HepG2 (cell line): ENCODE measurements at regions not wholly inside any gene's neighbourhood (a gene's known extent, or its start where the extent isn't known, plus 50 kb on each side); places are given as distances from the start of the nearest gene placed in this dataset.
"Not testable (repeated sequence)": the region's sequence is repeated elsewhere in the genome, so short reads cannot be mapped to it uniquely, and the experiment has no call there.

Experiments used
- ATAC-seq: fragments of 200-7000 bp; cut with Tn5 transposase; 3 replicates; pipeline ENCODE4 v1.9.1; 2020; ENCODE audit warnings: mild to moderate bottlenecking, moderate library complexity
- BruUV-seq: library from RNA; stranded (reverse); fragments of 400-500 nt; replicated peaks from 2 replicates; lab custom pipeline; 2021; lab: Mats Ljungman, UMichigan
- CTCF ChIA-PET: fragments of 300-600 bp; formaldehyde crosslinking; extraction: SDS; loops from one replicate; lab custom pipeline; 2021; ENCODE audit warnings: low total read pairs, inconsistent platforms, low intra/inter-chr PET ratio; lab: Yijun Ruan, JAX
- POLR2A ChIA-PET: fragments of 350-600 bp; sonication (Branson Sonifier 250); formaldehyde crosslinking; loops from one replicate; lab custom pipeline; 2020; ENCODE audit warnings: antibody characterized with exemption, inconsistent platforms; lab: Yijun Ruan, JAX
- DNase-seq: peaks from one replicate; pipeline ENCODE4 v3.0.0-alpha.2; 2015; ENCODE audit warnings: low spot score
- FAIRE-seq: peaks from 3 replicates; lab custom pipeline; 2011; peaks lifted over from hg19 to GRCh38; lab: Jason Lieb, UNC
- H2AFZ ChIP-seq: one replicate; pipeline ENCODE4 v1.6.1; 2011; ENCODE audit warnings: low read length, inconsistent platforms
- H3K27ac ChIP-seq: fragments of 300-600 bp; 3 replicates; pipeline ENCODE4 v1.8.0; 2011; ENCODE audit warnings: mixed run types, mild to moderate bottlenecking, mixed read lengths, low read length, inconsistent platforms; ENCODE audit not compliant: insufficient read depth; ENCODE audit errors: extremely low read length
- H3K27me3 ChIP-seq, 2 experiments: fragments of 200-600 bp in 1 of 2; 2 replicates in 1 of 2; 3 replicates in 1 of 2; pipeline versions ENCODE4 v1.6.0 to v1.8.0; 2011; ENCODE audit warnings: low read length in 2 of 2, mild to moderate bottlenecking in 2 of 2, moderate library complexity in 2 of 2, inconsistent platforms in 1 of 2; ENCODE audit not compliant: insufficient read depth in 2 of 2, control insufficient read depth in 1 of 2
- H3K36me3 ChIP-seq, 2 experiments: fragments of 200-600 bp in 1 of 2; replicated peaks in 1 of 2; 2 replicates in 1 of 2; 3 replicates in 1 of 2; pipeline versions ENCODE4 v1.5.1 to v1.8.0; 2011; ENCODE audit warnings: low read length in 2 of 2, inconsistent platforms in 1 of 2; ENCODE audit not compliant: insufficient read depth in 2 of 2, control insufficient read depth in 1 of 2
- H3K4me1 ChIP-seq: 2 replicates; pipeline ENCODE4 v1.5.1; 2012; ENCODE audit warnings: low read length, inconsistent platforms; ENCODE audit not compliant: insufficient read depth
- H3K4me2 ChIP-seq: 2 replicates; pipeline ENCODE4 v1.6.0; 2011; ENCODE audit warnings: low read depth, low read length, inconsistent platforms
- H3K4me3 ChIP-seq, 3 experiments: fragments of 200-600 bp in 1 of 3; sonication (generic), shearing (Covaris generic) in 1 of 3; replicated peaks in 1 of 3; 2 replicates each; pipeline ENCODE4 v1.5.1; 2011 to 2016; ENCODE audit warnings: low read length in 3 of 3, inconsistent platforms in 2 of 3, low read depth in 2 of 3, mild to moderate bottlenecking in 2 of 3, control low read depth in 1 of 3, mixed read lengths in 1 of 3; ENCODE audit not compliant: insufficient read depth in 1 of 3
- H3K79me2 ChIP-seq: one replicate; pipeline ENCODE4 v1.6.1; 2011; ENCODE audit warnings: low read length, inconsistent platforms; ENCODE audit not compliant: insufficient read depth
- H3K9ac ChIP-seq: 2 replicates; pipeline ENCODE4 v1.6.0; 2011; ENCODE audit warnings: mild to moderate bottlenecking, low read depth, low read length, inconsistent platforms; ENCODE audit not compliant: insufficient read depth
- H3K9me3 ChIP-seq: 2 replicates; pipeline ENCODE4 v1.5.1; 2012; ENCODE audit warnings: mild to moderate bottlenecking, low read length
- H4K20me1 ChIP-seq: 2 replicates; pipeline ENCODE4 v1.6.0; 2011; ENCODE audit warnings: inconsistent platforms, mild to moderate bottlenecking, low read length, moderate library complexity; ENCODE audit not compliant: insufficient read depth
- AKAP8 ChIP-seq: sonication (generic); formaldehyde crosslinking; IDR thresholded peaks from 2 replicates; pipeline ENCODE4 v1.5.1; 2020; ENCODE audit warnings: mild to moderate bottlenecking, missing genetic modification reagents
- MAFF ChIP-seq: IDR thresholded peaks from 2 replicates; pipeline ENCODE4 v1.6.1; 2011; ENCODE audit warnings: low read depth, low read length, improper control_type of control experiment
- MAFK ChIP-seq, 2 experiments: IDR thresholded peaks in 1 of 2; conservative IDR thresholded peaks in 1 of 2; 2 replicates each; pipeline ENCODE4 v1.6.1; 2011; ENCODE audit warnings: improper control_type of control experiment in 2 of 2, low read length in 2 of 2
- TAF1 ChIP-seq: sonication (generic); formaldehyde crosslinking; IDR thresholded peaks from 2 replicates; pipeline ENCODE4 v1.4.0; 2020; ENCODE audit warnings: missing genetic modification reagents
- WGBS: methylation state at CpG from one replicate; pipeline ENCODE4 v1.1.6; 2017; ENCODE audit warnings: low lambda C conversion rate; 5-methylcytosine and 5-hydroxymethylcytosine counted together
- in situ Hi-C: cut with HindIII; loops from 2 replicates; pipeline ENCODE4 v1.10.0; 2017; ENCODE audit warnings: low pct_unique_long_range_greater_than_20kb; ENCODE audit not compliant: extremely low pct_ligation_motif_present
- intact Hi-C: fragments of 100-400 bp; cut with micrococcal nuclease; formaldehyde crosslinking; loops from one replicate; pipeline ENCODE4 v1.10.0; 2022; ENCODE audit not compliant: unreplicated experiment

DNA sequence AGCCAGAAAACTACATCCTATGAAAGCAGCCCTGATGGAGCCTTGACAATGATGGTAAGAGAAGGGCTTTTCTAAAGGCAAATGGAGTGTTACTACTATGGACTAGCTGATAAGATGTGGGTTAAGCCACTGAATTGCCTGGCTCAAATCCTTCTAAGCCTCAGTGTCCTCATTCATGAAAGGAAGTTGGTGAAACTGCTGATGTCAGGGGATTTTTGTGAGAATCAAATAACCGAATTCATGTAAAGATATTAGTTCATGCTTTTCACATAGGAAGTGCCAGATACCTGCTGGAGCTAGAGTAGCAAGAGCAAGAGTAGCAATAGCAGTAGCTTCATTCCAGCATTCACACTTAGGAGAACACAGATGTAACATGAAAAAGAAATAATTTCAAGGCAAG is 417.0 kb downstream of the METTL4 start:
- no peak overlapping the region for H2AFZ ChIP-seq
- no peaks in the 10 kb centered on the region for H3K9me3 ChIP-seq
- in situ Hi-C loops (no loop called here), intact Hi-C loops (no loop called here)
- no peaks in the 10 kb centered on the region for H3K79me2 ChIP-seq
- H3K9ac ChIP-seq = no peak overlapping the region
- no peak overlapping the region for H3K4me3 ChIP-seq
- no peak for ATAC-seq
- no peak for DNase-seq
- H3K36me3 ChIP-seq = no peaks in the 10 kb centered on the region
- no peak overlapping the region for H3K27ac ChIP-seq
- POLR2A ChIA-PET = no interaction called here
- BruUV-seq = no TSS peak
- peak; percentile 69 to 85 for TF ChIP-seq MAFK (conservative IDR thresholded peaks at IDR 0.05 in 1 of 2, IDR thresholded peaks at IDR 0.05 in 1 of 2; ENCODE audit: low read length in 2 of 2)
- TF ChIP-seq MAFF = peak; percentile 77
- TF ChIP-seq TAF1 (CRISPR knock-in tag) = no peak
- 0% methylated on average over 1 of the region's 1 CpG for WGBS
- no peak overlapping the region for H3K4me2 ChIP-seq
- no peaks in the 10 kb centered on the region; a peak in 1 of 5 replicates for H3K27me3 ChIP-seq
- H3K4me1 ChIP-seq = no peaks in the 10 kb centered on the region
- H4K20me1 ChIP-seq = no peaks in the 10 kb centered on the region
- FAIRE-seq = no peak
- CTCF ChIA-PET = no interaction called here

DNA sequence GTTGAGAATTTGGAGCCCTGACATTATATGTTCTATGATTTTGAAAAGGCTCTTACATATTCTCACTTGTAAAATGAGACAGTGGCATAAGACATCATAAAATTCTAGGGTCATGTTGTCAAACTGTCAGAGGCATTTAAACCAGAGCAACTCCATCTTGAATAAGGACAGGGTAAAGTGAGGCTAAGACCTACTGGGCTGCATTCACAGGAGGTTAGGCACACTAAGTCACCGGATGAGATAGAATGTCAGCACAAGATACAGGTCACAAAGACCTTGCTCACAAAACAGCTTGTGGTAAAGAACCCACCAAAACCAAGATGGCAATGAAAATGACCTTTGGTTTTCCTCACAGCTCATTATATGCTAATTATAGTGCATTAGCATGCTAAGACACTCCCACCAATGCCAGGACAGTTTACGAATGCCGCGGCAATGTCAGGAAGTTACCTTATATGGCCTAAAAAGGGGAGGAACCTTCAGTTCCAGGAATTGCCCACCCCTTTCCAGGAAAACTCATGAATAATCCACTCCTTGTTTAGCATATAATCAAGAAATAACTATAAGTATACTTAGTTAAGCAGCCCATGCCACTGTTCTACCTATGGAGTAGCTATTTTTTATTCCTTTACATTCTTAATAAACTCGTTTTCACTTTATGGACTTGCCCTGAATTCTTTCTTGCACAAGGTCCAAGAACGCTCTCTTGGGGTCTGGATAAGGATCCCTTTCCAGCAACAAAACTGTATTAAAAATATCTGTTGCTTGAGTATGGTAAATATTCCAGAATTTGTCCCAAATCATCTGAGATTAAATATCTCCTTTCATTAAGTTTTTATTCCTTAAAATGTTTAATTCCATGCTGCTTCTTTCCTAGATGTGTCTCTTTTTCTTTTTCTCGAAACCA is 406.4 kb downstream of the METTL4 start:
- ChIA-PET POLR2A (no interaction called here), CTCF (no interaction called here)
- H3K27me3 ChIP-seq = no peaks in the 10 kb centered on the region
- no peaks in the 10 kb centered on the region for H3K9me3 ChIP-seq
- in situ Hi-C loops = no loop called here
- H3K36me3 ChIP-seq = no peaks in the 10 kb centered on the region
- H2AFZ ChIP-seq = no peak overlapping the region
- WGBS = 39% methylated on average over 7 of the region's 7 CpGs
- ATAC-seq (no peak), FAIRE-seq (no peak), DNase-seq (no peak)
- no peak overlapping the region for H3K4me2 ChIP-seq
- intact Hi-C loops = no loop called here
- no peaks in the 10 kb centered on the region for H4K20me1 ChIP-seq
- no peak for TF ChIP-seq AKAP8 (CRISPR knock-in tag)
- no peak overlapping the region for H3K27ac ChIP-seq
- no TSS peak for BruUV-seq
- no peak overlapping the region for H3K4me3 ChIP-seq
- H3K79me2 ChIP-seq = no peaks in the 10 kb centered on the region
- H3K9ac ChIP-seq = no peak overlapping the region
- no peaks in the 10 kb centered on the region for H3K4me1 ChIP-seq

DNA sequence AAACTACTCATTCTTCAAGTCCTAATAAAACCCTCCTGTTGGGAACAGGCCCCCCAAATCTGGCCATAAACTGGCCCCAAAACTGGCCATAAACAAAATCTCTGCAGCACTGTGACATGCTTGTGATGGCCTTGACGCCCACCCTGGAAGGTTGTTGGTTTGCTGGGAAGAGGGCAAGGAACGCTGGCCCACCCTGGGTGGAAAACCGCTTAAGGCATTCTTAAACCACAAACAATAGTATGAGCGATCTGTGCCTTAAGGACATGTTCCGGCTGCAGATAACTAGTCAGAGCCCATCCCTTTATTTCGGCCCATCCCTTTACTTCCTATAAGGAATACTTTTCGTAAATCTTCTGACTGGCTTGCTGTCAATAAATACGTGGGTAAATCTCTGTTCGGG is 404.4 kb downstream of the METTL4 start:
- CTCF ChIA-PET, H3K27ac ChIP-seq, H2AFZ ChIP-seq, H3K4me3 ChIP-seq, H3K36me3 ChIP-seq, H3K9ac ChIP-seq, H3K4me2 ChIP-seq, ATAC-seq, H3K9me3 ChIP-seq, H3K79me2 ChIP-seq, H3K4me1 ChIP-seq, H3K27me3 ChIP-seq, BruUV-seq, DNase-seq, intact Hi-C loops, H4K20me1 ChIP-seq, in situ Hi-C loops, POLR2A ChIA-PET, FAIRE-seq: not testable (repeated sequence)
- WGBS = 29% methylated on average over 8 of the region's 9 CpGs
